ENCODE measurements at regions not wholly inside any gene's neighbourhood (a gene's known extent, or its start where the extent isn't known, plus 50 kb on each side); places are given as distances from the start of the nearest gene placed in this dataset.

GRCh38 chr14:82635915-82636314 is 1102.3 kb upstream of the SEL1L start:
- H3K27ac Mint-ChIP-seq, result no peak overlapping the region
- ChIA-PET POLR2A (no interaction called here), CTCF (no interaction called here)
- H3K27me3 Mint-ChIP-seq (ENCODE audit: low read depth), result no peaks in the 10 kb centered on the region
- no peak for TF ChIP-seq SP1 (CRISPR knock-in tag; conservative IDR thresholded peaks at IDR 0.05)
- TF ChIP-seq ETV6 (CRISPR knock-in tag; IDR thresholded peaks at IDR 0.05), result no peak
- no peak for TF ChIP-seq PREB (CRISPR knock-in tag; IDR thresholded peaks at IDR 0.05; ENCODE audit: borderline replicate concordance)
- TF ChIP-seq TP53 (CRISPR knock-in tag; IDR thresholded peaks at IDR 0.05), result no peak
- TF ChIP-seq JUN (CRISPR knock-in tag; IDR thresholded peaks at IDR 0.05), result no peak
- TF ChIP-seq ZNF425 (CRISPR knock-in tag; conservative IDR thresholded peaks at IDR 0.05), result no peak
- H3K4me3 Mint-ChIP-seq, result no peak overlapping the region
- peaks cover 28% of the 10 kb centered on the region for H3K9me3 Mint-ChIP-seq
- H3K36me3 Mint-ChIP-seq, result peaks cover 14% of the 10 kb centered on the region
- DNase-seq (ENCODE audit: low spot score), result no peak
- no peaks in the 10 kb centered on the region for H3K4me1 Mint-ChIP-seq
- no peak for ATAC-seq

GRCh38 chr14:82636426-82636825 is 1102.8 kb upstream of the SEL1L start:
- Mint-ChIP-seq H3K9me3 (peaks cover 25% of the 10 kb centered on the region), H3K27ac (no peak overlapping the region), H3K27me3 (ENCODE audit: low read depth) (no peaks in the 10 kb centered on the region), H3K4me3 (no peak overlapping the region), H3K36me3 (peaks cover 14% of the 10 kb centered on the region), H3K4me1 (no peaks in the 10 kb centered on the region)
- ATAC-seq, result no peak
- DNase-seq (ENCODE audit: low spot score), result no peak
- POLR2A ChIA-PET, result no interaction called here
- TF ChIP-seq ZNF512 (CRISPR knock-in tag; IDR thresholded peaks at IDR 0.05; ENCODE audit: borderline replicate concordance) (no peak), AR (CRISPR knock-in tag; IDR thresholded peaks at IDR 0.05) (no peak)
- CTCF ChIA-PET, result no interaction called here

- DNase-seq (ENCODE audit: low spot score) (no peak), ATAC-seq (no peak)
- H3K9me3 Mint-ChIP-seq, result no peaks in the 10 kb centered on the region; the same call in 1 of the 2 replicates
- no peaks in the 10 kb centered on the region for H3K27me3 Mint-ChIP-seq (ENCODE audit: low read depth)
- ChIA-PET POLR2A (no interaction called here), CTCF (no interaction called here)
- no peak overlapping the region for H3K27ac Mint-ChIP-seq
- no peaks in the 10 kb centered on the region for H3K36me3 Mint-ChIP-seq
- H3K4me3 Mint-ChIP-seq, result no peak overlapping the region
- H3K4me1 Mint-ChIP-seq, result peaks cover 2% of the 10 kb centered on the region; the same call in 1 of the 2 replicates
- TF ChIP-seq SOX15 (CRISPR knock-in tag; IDR thresholded peaks at IDR 0.05) (no peak), ZNF512 (CRISPR knock-in tag; IDR thresholded peaks at IDR 0.05; ENCODE audit: borderline replicate concordance) (no peak), ZNF532 (CRISPR knock-in tag; IDR thresholded peaks at IDR 0.05; ENCODE audit: borderline replicate concordance) (no peak), NFYB (CRISPR knock-in tag; conservative IDR thresholded peaks at IDR 0.05; ENCODE audit: low read depth) (no peak), PRRX2 (CRISPR knock-in tag; IDR thresholded peaks at IDR 0.05) (no peak), RORB (CRISPR knock-in tag; IDR thresholded peaks at IDR 0.05) (no peak), JUN (CRISPR knock-in tag; IDR thresholded peaks at IDR 0.05) (no peak), FOXP1 (CRISPR knock-in tag; IDR thresholded peaks at IDR 0.05; ENCODE audit: borderline replicate concordance) (no peak), ZNF263 (CRISPR knock-in tag; IDR thresholded peaks at IDR 0.05; ENCODE audit: low read depth) (no peak)
Observed at GRCh38 chr14:82641050-82641540, 1107.4 kb upstream of the SEL1L start.

Measured in WTC11 (cell line).